NCI-H1417 treated with DMSO at 0.1 percent for 48 hours (cell line): ENCODE measurements at regions not wholly inside any gene's neighbourhood (a gene's known extent, or its start where the extent isn't known, plus 50 kb on each side); places are given as distances from the start of the nearest gene placed in this dataset.

Source experiments
- DNase-seq: peaks from one replicate; lab custom pipeline; 2025; lab: John Stamatoyannopoulos, UW

- no peak for DNase-seq
These were observed 50.4 kb upstream of the AFF3 start for GRCh38 chr2:100192825-100193224.

- no peak for DNase-seq
These were observed 49.9 kb upstream of the AFF3 start for GRCh38 chr2:100192300-100192699.
